ENCODE measurements at regions not wholly inside any gene's neighbourhood (a gene's known extent, or its start where the extent isn't known, plus 50 kb on each side); places are given as distances from the start of the nearest gene placed in this dataset.

DNA sequence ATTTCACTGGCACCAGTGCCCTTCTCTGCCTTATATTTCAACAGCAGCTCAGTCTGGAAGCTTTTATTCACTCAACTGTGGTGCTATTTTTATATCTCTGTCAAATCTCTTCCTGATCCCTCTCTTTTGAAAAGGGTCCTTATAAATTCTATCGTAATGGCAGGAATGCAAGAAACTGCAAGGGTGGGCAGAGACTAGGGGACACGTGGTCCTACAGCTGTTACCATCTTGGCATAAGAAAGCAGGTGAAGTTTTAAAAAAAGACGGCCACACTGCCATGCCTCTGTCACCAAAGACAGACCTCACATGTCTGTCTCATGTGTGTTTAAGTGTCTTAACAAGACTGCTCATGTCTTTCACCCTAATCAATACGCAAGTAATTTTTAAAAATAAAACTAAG, 368.4 kb upstream of the CDH11 start (continued):
- TF ChIP-seq, protein P1, sequence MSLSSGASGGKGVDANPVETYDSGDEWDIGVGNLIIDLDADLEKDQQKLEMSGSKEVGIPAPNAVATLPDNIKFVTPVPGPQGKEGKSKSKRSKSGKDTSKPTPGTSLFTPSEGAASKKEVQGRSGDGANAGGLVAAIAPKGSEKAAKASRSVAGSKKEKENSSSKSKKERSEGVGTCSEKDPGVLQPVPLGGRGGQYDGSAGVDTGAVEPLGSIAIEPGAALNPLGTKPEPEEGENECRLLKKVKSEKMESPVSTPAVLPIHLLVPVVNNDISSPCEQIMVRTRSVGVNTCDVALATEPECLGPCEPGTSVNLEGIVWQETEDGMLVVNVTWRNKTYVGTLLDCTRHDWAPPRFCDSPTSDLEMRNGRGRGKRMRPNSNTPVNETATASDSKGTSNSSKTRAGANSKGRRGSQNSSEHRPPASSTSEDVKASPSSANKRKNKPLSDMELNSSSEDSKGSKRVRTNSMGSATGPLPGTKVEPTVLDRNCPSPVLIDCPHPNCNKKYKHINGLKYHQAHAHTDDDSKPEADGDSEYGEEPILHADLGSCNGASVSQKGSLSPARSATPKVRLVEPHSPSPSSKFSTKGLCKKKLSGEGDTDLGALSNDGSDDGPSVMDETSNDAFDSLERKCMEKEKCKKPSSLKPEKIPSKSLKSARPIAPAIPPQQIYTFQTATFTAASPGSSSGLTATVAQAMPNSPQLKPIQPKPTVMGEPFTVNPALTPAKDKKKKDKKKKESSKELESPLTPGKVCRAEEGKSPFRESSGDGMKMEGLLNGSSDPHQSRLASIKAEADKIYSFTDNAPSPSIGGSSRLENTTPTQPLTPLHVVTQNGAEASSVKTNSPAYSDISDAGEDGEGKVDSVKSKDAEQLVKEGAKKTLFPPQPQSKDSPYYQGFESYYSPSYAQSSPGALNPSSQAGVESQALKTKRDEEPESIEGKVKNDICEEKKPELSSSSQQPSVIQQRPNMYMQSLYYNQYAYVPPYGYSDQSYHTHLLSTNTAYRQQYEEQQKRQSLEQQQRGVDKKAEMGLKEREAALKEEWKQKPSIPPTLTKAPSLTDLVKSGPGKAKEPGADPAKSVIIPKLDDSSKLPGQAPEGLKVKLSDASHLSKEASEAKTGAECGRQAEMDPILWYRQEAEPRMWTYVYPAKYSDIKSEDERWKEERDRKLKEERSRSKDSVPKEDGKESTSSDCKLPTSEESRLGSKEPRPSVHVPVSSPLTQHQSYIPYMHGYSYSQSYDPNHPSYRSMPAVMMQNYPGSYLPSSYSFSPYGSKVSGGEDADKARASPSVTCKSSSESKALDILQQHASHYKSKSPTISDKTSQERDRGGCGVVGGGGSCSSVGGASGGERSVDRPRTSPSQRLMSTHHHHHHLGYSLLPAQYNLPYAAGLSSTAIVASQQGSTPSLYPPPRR (CRISPR knock-in tag; IDR thresholded peaks at IDR 0.05; ENCODE audit: borderline replicate concordance) = no peak
- no peak for TF ChIP-seq TCF12 (IDR thresholded peaks at IDR 0.05)
- TF ChIP-seq TCF12 (CRISPR knock-in tag; IDR thresholded peaks at IDR 0.05) = no peak
- no peak for TF ChIP-seq MEIS1 (CRISPR knock-in tag; IDR thresholded peaks at IDR 0.05; ENCODE audit: borderline replicate concordance)
- TF ChIP-seq ZBTB3 (CRISPR knock-in tag; IDR thresholded peaks at IDR 0.05; ENCODE audit: borderline replicate concordance, low read depth) = no peak
- TF ChIP-seq, protein P2, sequence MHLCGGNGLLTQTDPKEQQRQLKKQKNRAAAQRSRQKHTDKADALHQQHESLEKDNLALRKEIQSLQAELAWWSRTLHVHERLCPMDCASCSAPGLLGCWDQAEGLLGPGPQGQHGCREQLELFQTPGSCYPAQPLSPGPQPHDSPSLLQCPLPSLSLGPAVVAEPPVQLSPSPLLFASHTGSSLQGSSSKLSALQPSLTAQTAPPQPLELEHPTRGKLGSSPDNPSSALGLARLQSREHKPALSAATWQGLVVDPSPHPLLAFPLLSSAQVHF (CRISPR knock-in tag; IDR thresholded peaks at IDR 0.05) = no peak
- TF ChIP-seq KLF16 (CRISPR knock-in tag; IDR thresholded peaks at IDR 0.05) = no peak
- TF ChIP-seq BORCS8-MEF2B (CRISPR knock-in tag; IDR thresholded peaks at IDR 0.05) = no peak
- TF ChIP-seq PPARG (CRISPR knock-in tag; conservative IDR thresholded peaks at IDR 0.05) = no peak
- TF ChIP-seq CBX1 (IDR thresholded peaks at IDR 0.05; ENCODE audit: low read depth) = no peak
- TF ChIP-seq ZNF570 (CRISPR knock-in tag; IDR thresholded peaks at IDR 0.05; ENCODE audit: borderline replicate concordance) = no peak
